LNCaP clone FGC (cell line): ENCODE measurements at regions not wholly inside any gene's neighbourhood (a gene's known extent, or its start where the extent isn't known, plus 50 kb on each side); places are given as distances from the start of the nearest gene placed in this dataset.

Source experiments
- DNase-seq: peaks from one replicate; pipeline ENCODE4 v3.0.0-alpha.2; 2011; ENCODE audit warnings: low read depth
- H3K4me3 ChIP-seq: 2 replicates; pipeline ENCODE4 v1.5.1; 2011; ENCODE audit warnings: mild to moderate bottlenecking, low read depth, low read length, control low read depth
- TF ChIP-seq, protein P1 (sequence below): IDR thresholded peaks from 2 replicates; pipeline ENCODE4 v1.5.1; 2012; ENCODE audit warnings: mild to moderate bottlenecking; ENCODE audit not compliant: control insufficient read depth, insufficient read depth; ENCODE audit errors: extremely low read depth

- TF ChIP-seq, protein P1, sequence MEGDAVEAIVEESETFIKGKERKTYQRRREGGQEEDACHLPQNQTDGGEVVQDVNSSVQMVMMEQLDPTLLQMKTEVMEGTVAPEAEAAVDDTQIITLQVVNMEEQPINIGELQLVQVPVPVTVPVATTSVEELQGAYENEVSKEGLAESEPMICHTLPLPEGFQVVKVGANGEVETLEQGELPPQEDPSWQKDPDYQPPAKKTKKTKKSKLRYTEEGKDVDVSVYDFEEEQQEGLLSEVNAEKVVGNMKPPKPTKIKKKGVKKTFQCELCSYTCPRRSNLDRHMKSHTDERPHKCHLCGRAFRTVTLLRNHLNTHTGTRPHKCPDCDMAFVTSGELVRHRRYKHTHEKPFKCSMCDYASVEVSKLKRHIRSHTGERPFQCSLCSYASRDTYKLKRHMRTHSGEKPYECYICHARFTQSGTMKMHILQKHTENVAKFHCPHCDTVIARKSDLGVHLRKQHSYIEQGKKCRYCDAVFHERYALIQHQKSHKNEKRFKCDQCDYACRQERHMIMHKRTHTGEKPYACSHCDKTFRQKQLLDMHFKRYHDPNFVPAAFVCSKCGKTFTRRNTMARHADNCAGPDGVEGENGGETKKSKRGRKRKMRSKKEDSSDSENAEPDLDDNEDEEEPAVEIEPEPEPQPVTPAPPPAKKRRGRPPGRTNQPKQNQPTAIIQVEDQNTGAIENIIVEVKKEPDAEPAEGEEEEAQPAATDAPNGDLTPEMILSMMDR: no peak
- no peak overlapping the region for H3K4me3 ChIP-seq
- peak; percentile 84 for DNase-seq
Observed at GRCh38 chr10:128420623-128421022, 294.4 kb upstream of the MKI67 start.

- no peak overlapping the region for H3K4me3 ChIP-seq
- TF ChIP-seq, protein P1: no peak
- DNase-seq: no peak
Observed at GRCh38 chr10:128421371-128422160, 295.3 kb upstream of the MKI67 start.

GRCh38 chr10:128422190-128422589 is 296.0 kb upstream of the MKI67 start:
- DNase-seq: peak; percentile 93
- TF ChIP-seq, protein P1: no peak
- H3K4me3 ChIP-seq: no peak overlapping the region

GRCh38 chr10:128422999-128423398 is 296.8 kb upstream of the MKI67 start:
- no peak for DNase-seq
- TF ChIP-seq, protein P1: no peak
- no peak overlapping the region for H3K4me3 ChIP-seq

GRCh38 chr10:128429321-128429720 is 303.1 kb upstream of the MKI67 start:
- no peak overlapping the region for H3K4me3 ChIP-seq
- TF ChIP-seq, protein P1: no peak
- no peak for DNase-seq

- DNase-seq: no peak
- H3K4me3 ChIP-seq: no peak overlapping the region
- TF ChIP-seq, protein P1: no peak
Observed at GRCh38 chr10:128429835-128430513, 303.8 kb upstream of the MKI67 start.

DNA sequence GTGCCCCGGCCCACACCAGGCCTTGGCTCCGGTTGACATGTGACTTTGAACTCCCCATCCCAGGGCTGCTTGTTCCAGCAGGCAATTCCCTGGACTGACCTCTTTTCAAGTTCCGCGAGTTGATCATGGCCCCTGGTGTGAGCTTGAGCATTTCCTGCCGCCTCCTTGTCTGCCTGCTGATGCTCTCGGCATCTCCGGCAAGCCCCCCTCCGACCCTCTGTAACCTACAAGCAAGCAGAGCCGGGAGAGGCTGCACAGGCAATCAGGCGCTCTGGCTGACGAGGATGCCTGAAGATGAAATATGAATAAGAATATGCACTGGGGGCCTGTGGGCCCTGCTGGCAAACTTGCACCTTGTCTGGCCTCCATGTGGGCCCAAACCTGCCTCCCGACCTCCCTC is 304.9 kb upstream of the MKI67 start:
- no peak for DNase-seq
- TF ChIP-seq, protein P1: no peak
- H3K4me3 ChIP-seq: no peak overlapping the region
